ENCODE measurements at regions not wholly inside any gene's neighbourhood (a gene's known extent, or its start where the extent isn't known, plus 50 kb on each side); places are given as distances from the start of the nearest gene placed in this dataset.

DNA sequence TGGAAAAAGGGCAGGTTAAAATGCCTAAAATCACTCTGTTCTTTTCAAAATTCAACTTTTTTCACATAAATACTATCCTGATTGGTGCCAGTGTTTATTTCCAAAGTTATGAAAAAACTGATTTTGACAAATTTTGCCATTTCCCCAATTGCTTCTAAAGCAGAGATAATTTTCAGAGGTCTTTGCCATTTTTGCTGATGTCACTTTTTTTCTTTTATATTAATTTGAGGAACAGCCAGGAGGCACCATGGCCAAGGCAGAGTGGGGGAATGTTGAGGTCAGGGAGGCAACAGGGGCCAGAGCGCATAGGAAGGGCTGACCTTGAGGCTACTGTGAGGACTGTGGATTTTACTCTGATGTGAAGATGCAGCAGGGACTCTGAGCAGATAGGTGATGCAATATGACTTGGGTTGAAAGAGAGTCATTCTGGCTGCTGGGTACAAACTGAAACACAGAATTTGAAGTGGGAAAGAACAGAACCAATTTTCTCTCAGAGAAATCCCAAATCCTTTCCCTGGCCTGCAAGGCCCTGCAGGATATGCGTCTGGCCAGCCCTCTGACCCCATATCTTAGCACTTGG is 75.1 kb upstream of the LDAH start:
- TF ChIP-seq, protein P1, sequence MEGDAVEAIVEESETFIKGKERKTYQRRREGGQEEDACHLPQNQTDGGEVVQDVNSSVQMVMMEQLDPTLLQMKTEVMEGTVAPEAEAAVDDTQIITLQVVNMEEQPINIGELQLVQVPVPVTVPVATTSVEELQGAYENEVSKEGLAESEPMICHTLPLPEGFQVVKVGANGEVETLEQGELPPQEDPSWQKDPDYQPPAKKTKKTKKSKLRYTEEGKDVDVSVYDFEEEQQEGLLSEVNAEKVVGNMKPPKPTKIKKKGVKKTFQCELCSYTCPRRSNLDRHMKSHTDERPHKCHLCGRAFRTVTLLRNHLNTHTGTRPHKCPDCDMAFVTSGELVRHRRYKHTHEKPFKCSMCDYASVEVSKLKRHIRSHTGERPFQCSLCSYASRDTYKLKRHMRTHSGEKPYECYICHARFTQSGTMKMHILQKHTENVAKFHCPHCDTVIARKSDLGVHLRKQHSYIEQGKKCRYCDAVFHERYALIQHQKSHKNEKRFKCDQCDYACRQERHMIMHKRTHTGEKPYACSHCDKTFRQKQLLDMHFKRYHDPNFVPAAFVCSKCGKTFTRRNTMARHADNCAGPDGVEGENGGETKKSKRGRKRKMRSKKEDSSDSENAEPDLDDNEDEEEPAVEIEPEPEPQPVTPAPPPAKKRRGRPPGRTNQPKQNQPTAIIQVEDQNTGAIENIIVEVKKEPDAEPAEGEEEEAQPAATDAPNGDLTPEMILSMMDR (IDR thresholded peaks at IDR 0.05), result no peak
- TF ChIP-seq POLR2A (IDR thresholded peaks at IDR 0.05), result no peak
